Activated CD4-positive, alpha-beta T cell treated with anti-CD3 and anti-CD28 coated beads, Interleukin-2, amount 50 U/mL, for 4 hours (primary cell): ENCODE measurements at regions not wholly inside any gene's neighbourhood (a gene's known extent, or its start where the extent isn't known, plus 50 kb on each side); places are given as distances from the start of the nearest gene placed in this dataset.
"Not testable (repeated sequence)": the region's sequence is repeated elsewhere in the genome, so short reads cannot be mapped to it uniquely, and the experiment has no call there.

Source experiments
- DNase-seq, 2 experiments: peaks; one replicate each; pipeline ENCODE4 v3.0.0-alpha.2; 2020

- DNase-seq = not testable (repeated sequence)
Measured at GRCh38 chr7:35853194-35853593, 52.3 kb downstream of the SEPTIN7 start.

GRCh38 chr7:35854311-35854710 is 53.5 kb downstream of the SEPTIN7 start:
- no peak for DNase-seq

- DNase-seq = no peak
Measured at GRCh38 chr7:35856175-35856574, 55.3 kb downstream of the SEPTIN7 start.

GRCh38 chr7:35860664-35861063 is 59.8 kb downstream of the SEPTIN7 start:
- no peak for DNase-seq

GRCh38 chr7:35865287-35865686 is 64.4 kb downstream of the SEPTIN7 start:
- DNase-seq = no peak

- DNase-seq = no peak
Measured at GRCh38 chr7:35866186-35866585, 65.3 kb downstream of the SEPTIN7 start.

- not testable (repeated sequence) for DNase-seq
Measured at GRCh38 chr7:35869117-35869516, 68.3 kb downstream of the SEPTIN7 start.

GRCh38 chr7:35869810-35870209 is 69.0 kb downstream of the SEPTIN7 start:
- DNase-seq = no peak

- no peak for DNase-seq
Measured at GRCh38 chr7:35871856-35872255, 71.0 kb downstream of the SEPTIN7 start.

GRCh38 chr7:35874886-35875285 is 74.0 kb downstream of the SEPTIN7 start:
- no peak for DNase-seq

- no peak for DNase-seq
Measured at GRCh38 chr7:35875292-35875691, 74.4 kb downstream of the SEPTIN7 start.

- no peak for DNase-seq
Measured at GRCh38 chr7:35878351-35878750, 77.5 kb downstream of the SEPTIN7 start.

GRCh38 chr7:35887430-35887829 is 86.6 kb downstream of the SEPTIN7 start:
- not testable (repeated sequence) for DNase-seq

- no peak for DNase-seq
Measured at GRCh38 chr7:35889001-35889400, 88.1 kb downstream of the SEPTIN7 start.

GRCh38 chr7:35889870-35890269 is 89.0 kb downstream of the SEPTIN7 start:
- no peak for DNase-seq

GRCh38 chr7:35891004-35891830 is 90.4 kb downstream of the SEPTIN7 start:
- no peak for DNase-seq

- no peak for DNase-seq
Measured at GRCh38 chr7:35893649-35894048, 92.8 kb downstream of the SEPTIN7 start.

GRCh38 chr7:35894721-35895120 is 93.9 kb downstream of the SEPTIN7 start:
- no peak for DNase-seq

GRCh38 chr7:35900651-35901050 is 99.8 kb downstream of the SEPTIN7 start:
- DNase-seq = no peak

- no peak for DNase-seq
Measured at GRCh38 chr7:35905555-35905954, 104.7 kb downstream of the SEPTIN7 start.

- DNase-seq = peak; percentile 57 to 61
Measured at GRCh38 chr7:35906191-35906908, 105.5 kb downstream of the SEPTIN7 start.

GRCh38 chr7:35908331-35909216 is 107.7 kb downstream of the SEPTIN7 start:
- DNase-seq = no peak

GRCh38 chr7:35909870-35910357 is 109.1 kb downstream of the SEPTIN7 start:
- DNase-seq = no peak
